ENCODE measurements at regions not wholly inside any gene's neighbourhood (a gene's known extent, or its start where the extent isn't known, plus 50 kb on each side); places are given as distances from the start of the nearest gene placed in this dataset.
"Not testable (repeated sequence)": the region's sequence is repeated elsewhere in the genome, so short reads cannot be mapped to it uniquely, and the experiment has no call there.

DNA sequence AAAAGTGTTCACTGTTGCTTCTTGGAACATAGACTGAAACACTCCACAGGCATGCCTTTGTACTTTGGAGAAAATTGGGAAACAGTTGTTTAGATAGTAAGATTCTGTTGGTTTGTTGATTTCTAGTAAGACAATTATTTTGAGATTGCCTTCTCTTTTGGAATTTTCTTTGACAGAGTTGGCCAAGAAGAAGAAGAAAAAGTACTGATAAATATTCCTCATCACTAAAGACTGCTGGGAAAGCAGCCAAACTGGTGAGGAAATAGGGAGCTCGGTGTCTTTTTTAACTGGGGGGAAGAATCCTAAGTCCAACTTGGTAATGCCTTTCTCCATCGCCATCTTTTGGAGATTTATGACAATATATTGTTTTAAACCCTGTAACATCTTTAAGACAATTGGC, 370.7 kb downstream of the GPAT3 start:
- Mint-ChIP-seq H3K27ac (no peak overlapping the region), H3K27me3 (ENCODE audit: low read depth, poor library complexity) (peaks cover 8% of the 10 kb centered on the region), H3K4me3 (no peak overlapping the region), H3K9me3 (no peaks in the 10 kb centered on the region), H3K4me1 (no peaks in the 10 kb centered on the region), H3K36me3 (ENCODE audit: low read depth) (no peaks in the 10 kb centered on the region)
- DNase-seq, result no peak
- TF ChIP-seq, protein P1, sequence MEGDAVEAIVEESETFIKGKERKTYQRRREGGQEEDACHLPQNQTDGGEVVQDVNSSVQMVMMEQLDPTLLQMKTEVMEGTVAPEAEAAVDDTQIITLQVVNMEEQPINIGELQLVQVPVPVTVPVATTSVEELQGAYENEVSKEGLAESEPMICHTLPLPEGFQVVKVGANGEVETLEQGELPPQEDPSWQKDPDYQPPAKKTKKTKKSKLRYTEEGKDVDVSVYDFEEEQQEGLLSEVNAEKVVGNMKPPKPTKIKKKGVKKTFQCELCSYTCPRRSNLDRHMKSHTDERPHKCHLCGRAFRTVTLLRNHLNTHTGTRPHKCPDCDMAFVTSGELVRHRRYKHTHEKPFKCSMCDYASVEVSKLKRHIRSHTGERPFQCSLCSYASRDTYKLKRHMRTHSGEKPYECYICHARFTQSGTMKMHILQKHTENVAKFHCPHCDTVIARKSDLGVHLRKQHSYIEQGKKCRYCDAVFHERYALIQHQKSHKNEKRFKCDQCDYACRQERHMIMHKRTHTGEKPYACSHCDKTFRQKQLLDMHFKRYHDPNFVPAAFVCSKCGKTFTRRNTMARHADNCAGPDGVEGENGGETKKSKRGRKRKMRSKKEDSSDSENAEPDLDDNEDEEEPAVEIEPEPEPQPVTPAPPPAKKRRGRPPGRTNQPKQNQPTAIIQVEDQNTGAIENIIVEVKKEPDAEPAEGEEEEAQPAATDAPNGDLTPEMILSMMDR (IDR thresholded peaks at IDR 0.05), result no peak

DNA sequence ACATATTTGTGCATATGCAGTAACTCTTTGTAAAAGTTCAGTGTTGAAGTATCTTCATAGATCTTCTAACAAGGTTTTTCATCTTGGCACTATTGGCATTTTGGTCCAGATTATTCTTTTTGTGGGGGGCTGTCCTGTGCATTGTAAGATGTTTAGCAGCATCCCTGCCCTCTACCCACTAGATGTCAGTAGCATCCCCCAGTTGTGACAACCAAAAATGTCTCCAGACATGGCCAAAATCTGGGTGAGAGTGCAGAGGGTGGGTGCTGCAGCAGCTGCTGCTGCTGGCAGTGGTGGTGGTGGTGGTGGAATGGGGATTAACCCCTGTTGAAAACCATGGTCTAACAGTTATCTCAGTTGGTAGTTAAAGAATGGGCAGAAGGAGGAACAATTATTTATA, 370.0 kb downstream of the GPAT3 start:
- TF ChIP-seq, protein P1 (IDR thresholded peaks at IDR 0.05), result peak; percentile 53
- Mint-ChIP-seq H3K36me3 (ENCODE audit: low read depth) (no peaks in the 10 kb centered on the region), H3K27me3 (ENCODE audit: low read depth, poor library complexity) (peaks cover 8% of the 10 kb centered on the region), H3K9me3 (no peaks in the 10 kb centered on the region), H3K4me1 (no peaks in the 10 kb centered on the region), H3K4me3 (no peak overlapping the region), H3K27ac (no peak overlapping the region)
- DNase-seq, result peak; percentile 29

DNA sequence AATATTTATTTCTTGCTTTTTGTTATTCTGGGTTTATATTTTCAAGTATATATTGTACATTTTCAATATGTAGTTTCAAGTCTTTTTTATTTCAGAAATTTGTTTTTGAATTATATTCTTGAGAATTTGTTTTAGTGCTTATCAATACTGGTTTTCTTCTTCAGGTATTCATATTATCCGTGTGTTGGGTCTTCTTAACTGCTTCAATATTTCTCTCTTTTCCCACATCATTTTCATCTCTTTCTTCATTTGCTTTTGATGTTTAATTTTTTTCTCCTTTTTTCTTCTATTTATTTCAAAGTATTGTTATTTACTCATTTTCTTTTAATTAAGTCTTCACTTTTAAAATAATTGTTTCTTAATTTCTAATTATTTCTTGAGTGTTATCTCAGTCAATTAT, 367.8 kb downstream of the GPAT3 start:
- not testable (repeated sequence) for H3K4me3 Mint-ChIP-seq; H3K4me1 Mint-ChIP-seq; H3K27me3 Mint-ChIP-seq (ENCODE audit: low read depth, poor library complexity); H3K36me3 Mint-ChIP-seq (ENCODE audit: low read depth); H3K27ac Mint-ChIP-seq; DNase-seq; H3K9me3 Mint-ChIP-seq

DNA sequence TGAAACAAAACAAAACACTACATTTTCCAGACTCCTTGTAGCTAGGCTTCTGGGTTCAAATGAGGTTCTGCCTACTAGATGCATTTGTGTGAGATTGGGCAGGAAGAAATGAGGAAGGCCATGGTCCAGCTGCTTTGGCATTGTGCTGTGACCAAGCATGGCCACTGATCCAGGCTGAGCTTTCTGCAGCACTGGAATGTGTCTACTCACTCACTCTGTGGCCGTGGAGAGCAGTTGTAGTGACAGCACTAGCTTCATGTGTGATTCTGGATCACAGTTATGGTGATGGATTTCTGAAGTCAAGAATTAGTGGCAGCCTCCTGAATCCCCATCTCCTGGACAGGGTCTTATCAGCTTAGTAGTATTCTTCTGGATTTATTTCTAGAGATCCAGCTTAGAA, 358.9 kb downstream of the GPAT3 start:
- TF ChIP-seq, protein P1 (IDR thresholded peaks at IDR 0.05), result no peak
- no peak for DNase-seq
- Mint-ChIP-seq H3K9me3 (peaks cover 4% of the 10 kb centered on the region), H3K36me3 (ENCODE audit: low read depth) (no peaks in the 10 kb centered on the region), H3K27ac (no peak overlapping the region), H3K4me3 (no peak overlapping the region), H3K4me1 (no peaks in the 10 kb centered on the region), H3K27me3 (ENCODE audit: low read depth, poor library complexity) (peaks cover 12% of the 10 kb centered on the region)

DNA sequence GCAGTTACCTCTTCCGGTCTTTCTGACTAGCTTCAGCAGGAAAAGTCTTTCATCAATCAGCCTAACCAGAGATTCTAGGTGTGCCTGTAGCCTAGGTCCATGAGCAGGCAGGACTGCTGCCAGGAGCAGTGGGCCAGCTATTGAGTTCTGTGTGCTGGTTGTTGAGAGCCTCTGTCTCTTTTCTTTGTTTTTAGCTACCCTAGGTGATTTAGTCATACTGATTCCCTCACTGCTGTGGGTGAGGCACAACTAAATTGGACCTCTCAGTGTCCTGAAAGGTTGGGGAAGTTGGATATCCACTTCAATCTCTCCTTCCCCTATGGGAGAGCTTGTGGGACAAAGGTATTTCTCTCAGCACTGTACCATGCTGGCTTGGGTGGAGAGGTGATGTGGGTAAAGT, 354.9 kb downstream of the GPAT3 start:
- peaks cover 9% of the 10 kb centered on the region for H3K27me3 Mint-ChIP-seq (ENCODE audit: low read depth, poor library complexity)
- no peak overlapping the region for H3K27ac Mint-ChIP-seq
- no peak overlapping the region for H3K4me3 Mint-ChIP-seq
- H3K9me3 Mint-ChIP-seq, result peaks cover 12% of the 10 kb centered on the region
- H3K36me3 Mint-ChIP-seq (ENCODE audit: low read depth), result no peaks in the 10 kb centered on the region
- H3K4me1 Mint-ChIP-seq, result no peaks in the 10 kb centered on the region
- TF ChIP-seq, protein P1 (IDR thresholded peaks at IDR 0.05), result no peak
- no peak for DNase-seq

DNA sequence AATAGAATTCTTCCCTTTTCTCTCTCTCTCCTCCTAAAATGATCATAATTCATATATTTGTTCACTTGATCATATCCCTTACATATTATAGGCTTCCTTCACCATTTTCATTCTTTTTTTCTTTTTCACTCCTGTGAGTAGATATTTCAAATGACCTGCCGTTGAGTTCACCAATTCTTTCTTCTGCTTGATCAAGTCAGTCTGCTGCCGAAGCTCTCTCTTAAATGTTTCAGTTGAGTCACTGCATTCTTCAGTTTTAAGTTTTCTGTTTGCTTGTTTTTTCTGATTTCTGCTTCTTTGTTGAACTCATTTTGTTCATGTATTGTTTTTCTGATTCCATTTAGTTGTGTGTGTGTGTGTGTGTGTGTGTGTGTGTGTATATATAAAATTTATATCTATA, 354.3 kb downstream of the GPAT3 start:
- TF ChIP-seq, protein P1 (IDR thresholded peaks at IDR 0.05), result no peak
- no peaks in the 10 kb centered on the region for H3K4me1 Mint-ChIP-seq
- H3K36me3 Mint-ChIP-seq (ENCODE audit: low read depth), result no peaks in the 10 kb centered on the region
- no peak overlapping the region for H3K4me3 Mint-ChIP-seq
- no peak overlapping the region for H3K27ac Mint-ChIP-seq
- H3K27me3 Mint-ChIP-seq (ENCODE audit: low read depth, poor library complexity), result peaks cover 5% of the 10 kb centered on the region
- H3K9me3 Mint-ChIP-seq, result peaks cover 12% of the 10 kb centered on the region
- DNase-seq, result no peak
